NCI-H1092 treated with DMSO at 0.1 percent for 48 hours (cell line): ENCODE measurements at regions not wholly inside any gene's neighbourhood (a gene's known extent, or its start where the extent isn't known, plus 50 kb on each side); places are given as distances from the start of the nearest gene placed in this dataset.

ENCODE experiments used
- DNase-seq: peaks from one replicate; lab custom pipeline; 2025; lab: John Stamatoyannopoulos, UW

DNA sequence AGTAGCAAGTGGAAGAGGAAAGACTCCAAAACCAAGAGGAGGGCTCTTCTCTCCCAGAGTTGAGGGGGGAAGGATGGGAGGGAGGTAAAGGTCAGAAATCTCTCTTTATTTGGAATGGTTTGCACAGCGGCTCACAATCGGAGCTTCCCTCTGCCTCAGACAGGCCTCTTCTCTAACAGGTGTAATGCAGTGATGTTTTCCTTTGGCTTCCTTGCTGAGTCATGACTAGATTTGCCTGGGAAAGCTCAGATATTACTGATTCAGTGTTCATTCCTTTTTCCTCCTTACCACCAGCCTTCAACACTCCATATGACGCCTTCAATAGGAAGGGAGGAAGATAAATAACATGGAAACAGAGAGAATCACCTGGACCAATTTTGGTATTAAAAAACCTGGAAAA is 136.6 kb downstream of the RNF152 start:
- DNase-seq = no peak

DNA sequence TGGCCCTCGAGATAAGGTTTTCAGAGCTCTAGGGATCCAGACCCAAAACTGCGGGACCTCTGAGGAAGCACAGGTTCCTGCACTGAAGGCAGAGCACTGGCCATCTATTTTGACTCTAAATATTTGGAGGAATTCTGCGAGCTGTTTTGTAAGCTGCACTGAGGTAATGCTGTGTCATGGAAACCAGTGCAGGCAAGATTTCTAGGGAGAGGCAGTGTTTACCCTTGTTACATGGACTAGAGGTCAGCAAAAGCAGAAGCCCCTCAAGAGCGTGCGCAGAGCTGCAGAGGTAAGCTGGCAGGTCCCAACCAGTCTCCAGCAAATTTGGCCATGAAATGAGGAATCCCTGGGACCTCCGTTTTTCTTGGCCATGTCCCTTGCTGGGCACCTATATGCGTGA is 137.3 kb downstream of the RNF152 start:
- no peak for DNase-seq

DNA sequence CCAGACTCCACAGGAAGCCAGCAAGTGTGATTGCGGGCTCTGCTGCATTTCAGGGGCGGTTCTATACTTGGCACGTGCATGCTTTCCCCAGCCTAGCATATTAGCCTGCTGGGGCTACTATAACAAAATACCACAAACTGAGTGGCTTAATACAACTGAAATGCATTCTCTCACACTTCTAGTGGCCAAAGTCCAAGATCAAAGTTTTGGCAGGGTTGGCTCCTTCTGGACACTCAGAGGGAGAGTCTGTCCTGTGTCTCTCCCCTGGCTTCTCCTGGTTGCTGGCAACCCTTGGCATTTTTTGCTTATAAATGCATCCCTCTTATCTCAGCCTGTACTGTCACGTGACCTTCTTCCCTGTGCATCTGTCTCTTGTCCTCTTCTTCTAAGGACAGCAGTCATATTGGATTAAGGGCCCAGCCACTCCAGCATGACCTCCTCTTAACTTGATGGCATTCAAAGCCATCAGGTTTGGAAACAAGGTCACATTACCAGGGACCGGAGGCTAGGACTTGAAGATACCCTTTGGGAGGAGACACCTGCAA is 138.7 kb downstream of the RNF152 start:
- DNase-seq = no peak

DNA sequence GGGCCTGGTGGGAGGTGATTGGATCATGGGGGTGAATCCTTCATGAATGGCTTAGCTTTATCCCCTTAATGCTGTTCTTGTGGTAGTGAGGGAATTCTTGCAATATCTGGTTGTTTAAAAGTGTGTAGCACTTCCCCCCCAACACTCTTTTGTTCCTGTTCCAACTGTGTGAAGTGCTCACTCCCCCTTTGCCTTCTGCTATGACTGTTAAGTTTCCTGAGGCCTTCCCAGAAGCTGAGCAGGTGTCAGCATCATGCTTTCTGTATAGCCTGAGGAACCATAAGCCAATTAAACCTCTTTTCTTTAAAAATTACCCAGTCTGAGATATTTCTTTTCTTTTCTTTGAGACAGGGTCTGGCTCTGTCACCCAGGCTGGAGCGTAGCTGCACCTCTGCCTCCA is 139.4 kb downstream of the RNF152 start:
- no peak for DNase-seq

DNA sequence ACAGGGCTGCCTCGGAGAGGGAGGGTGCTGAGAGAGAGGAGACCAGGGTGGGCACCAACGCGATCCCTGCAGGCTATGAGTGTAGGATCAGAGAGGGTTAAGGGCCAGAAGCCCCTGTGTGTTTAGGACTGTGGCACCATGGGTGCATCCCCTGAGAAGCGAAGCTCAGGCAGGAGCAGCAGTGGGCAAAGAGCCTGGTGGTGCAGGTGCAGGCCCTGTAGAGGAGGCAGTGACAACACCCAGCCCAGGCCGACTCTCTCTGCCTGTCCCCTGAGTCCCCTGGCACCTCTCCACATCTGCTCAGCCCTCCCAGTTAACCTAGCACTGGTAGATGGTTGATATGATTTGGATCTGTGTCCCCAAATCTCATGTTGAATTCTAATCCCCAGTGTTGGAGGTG is 139.8 kb downstream of the RNF152 start:
- no peak for DNase-seq

DNA sequence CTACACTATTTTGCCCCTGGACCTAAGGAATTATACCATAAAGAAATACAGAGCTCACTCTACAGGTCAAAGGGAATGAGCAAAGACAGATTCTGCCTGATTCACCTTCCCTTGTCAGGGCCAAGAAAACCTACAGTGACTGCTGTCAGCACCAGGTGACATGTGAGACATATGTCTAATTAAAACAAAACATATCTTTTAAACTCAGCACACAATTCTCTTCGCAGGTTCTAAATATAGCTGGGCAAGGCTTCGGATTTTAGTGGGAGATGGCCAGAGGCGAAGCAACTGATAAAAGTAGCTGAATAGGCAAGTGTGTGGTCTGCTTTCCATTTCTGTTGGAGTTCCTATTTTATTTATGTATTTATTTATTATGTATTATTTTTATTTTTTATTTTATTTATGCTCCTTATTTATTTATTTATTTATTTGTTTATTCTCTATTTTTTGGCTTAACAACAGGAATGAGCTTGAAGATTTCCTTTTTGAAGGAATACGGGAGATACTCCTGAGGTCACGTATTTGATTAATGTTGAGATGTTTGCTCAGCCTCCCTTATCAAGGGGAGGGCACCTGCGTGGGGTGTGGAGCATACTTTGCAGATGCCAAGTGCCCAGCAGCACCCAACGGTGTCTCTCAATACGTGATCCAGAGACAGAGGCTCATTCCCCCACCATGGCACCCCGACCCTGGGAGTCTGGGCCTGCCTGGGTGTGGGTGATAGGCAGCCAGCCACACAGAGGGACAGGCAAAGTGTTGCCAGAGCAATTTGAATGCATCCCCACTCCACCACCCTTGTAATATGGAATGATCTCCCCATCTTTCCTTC is 141.8 kb downstream of the RNF152 start:
- DNase-seq = no peak

DNA sequence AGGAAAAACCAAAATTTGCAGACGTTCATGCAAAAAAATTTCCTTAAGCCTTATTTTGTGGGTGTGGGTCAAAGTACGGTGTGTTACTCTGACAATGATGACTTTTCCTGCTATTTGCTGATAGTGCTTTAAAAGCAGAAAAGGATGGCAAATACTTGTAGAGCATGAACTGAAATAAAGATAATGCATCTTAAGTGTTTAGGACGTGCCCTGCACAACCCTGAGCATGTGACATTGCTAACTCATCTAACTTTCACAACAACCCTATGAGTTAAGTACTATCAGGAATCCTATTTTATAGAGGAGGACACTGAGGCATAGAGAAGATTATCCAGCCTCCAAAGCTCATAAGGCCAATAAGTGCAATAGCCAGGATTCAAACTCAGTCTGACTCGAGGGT is 143.3 kb downstream of the RNF152 start:
- DNase-seq = no peak

DNA sequence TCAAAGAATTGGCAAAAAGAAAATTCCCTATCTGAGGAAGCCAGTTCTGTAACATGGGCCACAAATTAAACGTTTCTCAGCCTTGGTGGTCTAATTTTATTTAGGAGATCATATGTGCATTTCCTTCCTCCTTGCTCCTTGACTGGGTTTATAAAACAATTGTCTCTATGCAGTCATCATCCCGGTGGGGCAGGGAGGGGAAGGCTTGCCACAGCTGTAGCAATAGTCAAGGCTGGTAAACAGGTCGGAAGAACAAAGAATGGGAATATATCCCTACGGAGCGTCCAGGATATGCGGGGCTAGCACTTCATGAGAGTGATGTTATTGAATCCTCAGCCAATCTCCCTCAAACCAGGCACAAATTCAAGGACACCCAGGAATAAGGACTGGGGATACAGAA is 143.8 kb downstream of the RNF152 start:
- DNase-seq = no peak

DNA sequence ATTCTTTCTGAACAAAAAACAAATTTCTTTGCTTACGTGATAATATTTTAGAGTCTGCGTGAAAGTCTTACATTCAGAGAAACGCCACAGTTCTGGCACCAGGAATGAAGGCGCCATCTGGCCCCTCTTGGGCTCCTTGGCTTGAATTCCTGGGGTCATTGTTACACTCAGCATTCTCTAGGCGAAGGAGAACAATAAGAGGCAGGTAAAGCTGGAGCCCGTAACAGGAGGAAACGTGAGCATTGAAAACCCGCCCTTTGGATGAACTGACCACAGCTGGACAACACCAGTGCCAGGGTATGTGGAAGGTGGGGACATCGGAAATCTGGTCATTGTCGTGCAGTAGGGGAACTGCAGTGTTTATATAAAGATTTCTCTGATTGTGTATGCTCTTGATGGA is 144.8 kb downstream of the RNF152 start:
- DNase-seq = no peak

DNA sequence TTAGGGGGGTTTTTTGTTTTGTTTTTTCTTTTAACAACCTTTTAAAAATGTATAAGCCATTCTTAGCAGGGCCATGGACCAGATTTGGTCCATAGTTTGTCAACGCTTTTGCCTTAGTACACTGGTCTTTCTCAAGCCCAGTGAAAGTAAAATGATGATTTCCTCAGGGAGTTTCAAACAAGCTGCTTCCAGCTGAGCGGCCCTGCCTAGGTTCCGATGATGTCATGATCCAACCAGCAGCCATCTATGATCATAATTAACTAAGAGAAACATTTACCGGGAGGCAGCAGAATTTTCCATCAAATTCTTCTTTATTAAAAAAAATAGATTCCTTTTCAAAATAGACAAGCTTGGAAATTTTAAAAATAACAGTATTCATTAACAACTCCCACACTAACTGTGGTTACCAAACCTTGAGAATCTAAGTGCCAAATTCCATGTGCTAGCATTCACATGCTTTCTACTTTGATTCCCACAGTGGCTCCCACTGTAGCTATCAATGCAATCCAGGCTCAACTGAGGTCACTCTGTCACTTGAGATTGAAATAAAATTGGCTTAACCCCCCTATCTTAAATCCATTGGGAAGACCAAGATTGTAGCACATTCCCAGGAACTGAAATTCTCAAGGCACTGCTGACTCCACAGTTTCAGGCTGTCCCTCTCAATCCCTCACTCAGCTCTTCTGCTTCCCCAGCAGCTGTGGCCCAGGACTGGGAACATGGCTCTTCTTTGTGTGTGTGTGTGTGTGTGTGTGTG is 148.9 kb downstream of the RNF152 start:
- DNase-seq = no peak

DNA sequence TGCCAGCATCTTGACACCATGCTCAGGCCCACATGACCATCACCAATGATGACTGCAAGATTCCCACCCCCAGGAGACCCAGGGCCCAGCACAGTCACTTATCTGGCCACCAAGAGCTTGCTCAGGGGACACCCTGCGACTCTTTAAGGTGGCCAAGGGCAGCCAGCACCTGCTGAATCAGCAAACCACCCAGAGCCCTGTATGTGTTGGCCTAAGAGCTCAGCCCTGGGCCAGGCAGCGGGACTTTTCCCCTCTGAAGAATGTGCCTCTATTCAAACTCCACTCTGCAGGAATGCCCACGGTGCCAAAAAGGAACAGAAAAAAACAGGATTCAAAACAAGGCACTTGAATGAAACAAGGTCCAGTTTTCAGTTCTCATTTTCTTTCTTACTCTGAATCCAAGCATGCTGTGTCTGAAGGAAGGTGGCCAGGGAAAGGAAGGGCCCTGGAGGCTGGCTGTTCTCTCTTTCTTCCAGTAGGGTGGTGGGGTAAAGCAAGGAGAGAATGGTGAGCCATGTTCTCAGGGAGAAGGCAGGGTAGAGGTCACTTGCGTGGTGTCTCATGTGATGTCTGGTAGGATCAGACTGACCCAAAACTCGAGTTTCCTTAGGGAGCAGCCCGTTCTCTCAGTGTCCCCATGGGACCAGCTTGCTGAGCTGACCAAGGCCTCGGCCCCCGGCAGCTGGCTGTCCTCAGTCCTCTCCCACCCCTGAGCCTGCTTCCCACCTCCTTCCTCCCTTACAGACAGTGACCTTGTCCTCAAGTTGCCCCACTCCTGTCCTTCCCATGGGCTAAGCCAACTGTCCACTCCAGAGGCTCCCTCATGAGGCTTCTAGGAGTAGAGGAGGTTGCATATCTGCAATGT is 150.0 kb downstream of the RNF152 start:
- no peak for DNase-seq

DNA sequence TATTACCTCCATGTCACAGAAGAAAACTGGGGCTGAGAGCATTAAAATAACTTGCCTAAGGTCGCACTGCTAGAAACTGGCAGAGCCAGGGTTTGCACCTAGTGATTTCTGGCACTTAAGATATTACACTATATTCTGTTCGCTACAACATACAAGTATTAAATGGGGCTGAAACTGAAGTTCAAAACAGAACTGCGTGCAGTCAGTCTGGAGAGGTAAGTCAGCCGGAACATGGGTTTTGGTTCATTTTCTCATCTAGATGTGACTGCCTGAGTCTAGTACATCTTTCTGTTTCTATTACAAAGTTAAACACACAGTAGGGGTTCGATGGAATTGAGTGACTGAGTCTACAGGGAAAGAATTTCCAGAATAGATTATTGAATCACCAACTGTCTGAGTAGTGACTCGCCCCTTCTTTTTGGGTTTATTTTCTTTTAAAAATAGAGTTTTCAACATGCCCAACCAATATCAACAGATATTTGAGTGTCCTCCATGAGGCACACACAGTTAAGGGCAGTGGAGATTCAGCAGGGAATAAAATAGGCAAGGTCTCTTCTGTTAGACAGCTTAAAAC is 150.8 kb downstream of the RNF152 start:
- no peak for DNase-seq

DNA sequence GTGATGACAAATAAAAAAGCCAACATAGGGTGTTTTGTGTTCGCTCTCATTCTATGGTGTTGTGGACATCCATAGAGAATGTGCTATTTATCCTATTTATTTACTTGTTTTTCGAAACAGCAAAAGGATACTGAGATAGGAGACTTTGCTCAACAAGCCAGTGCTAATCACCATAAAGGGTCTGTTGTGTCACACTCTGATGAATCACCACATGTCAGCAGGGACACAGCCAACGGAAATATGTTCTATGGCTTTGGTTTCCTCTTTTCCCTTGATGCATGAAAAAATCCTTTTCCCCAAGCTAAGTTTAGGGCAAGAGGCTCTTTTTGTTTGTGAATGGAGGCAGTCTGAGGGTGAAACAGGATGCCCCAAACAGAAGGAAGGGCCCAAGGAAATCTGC is 154.3 kb downstream of the RNF152 start:
- DNase-seq = no peak

DNA sequence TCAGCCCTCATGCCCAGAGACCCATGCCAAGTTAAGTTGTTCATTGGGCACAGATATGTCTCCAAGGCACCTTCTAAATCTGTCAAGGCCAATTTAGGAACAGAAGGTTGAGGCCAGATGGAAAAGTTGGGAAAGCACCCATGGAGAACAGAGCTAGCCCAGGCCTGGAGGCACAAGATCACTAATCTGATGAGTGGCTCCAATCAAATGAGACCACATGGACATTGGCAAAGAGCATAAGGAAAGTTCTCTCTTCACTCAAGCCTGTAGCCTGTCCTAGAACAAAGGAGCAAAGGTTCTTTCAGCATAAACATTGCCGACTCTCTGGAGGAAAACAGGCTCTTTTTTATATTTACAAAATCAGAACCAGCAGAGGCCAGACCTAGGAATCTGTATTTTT is 154.8 kb downstream of the RNF152 start:
- DNase-seq = no peak

DNA sequence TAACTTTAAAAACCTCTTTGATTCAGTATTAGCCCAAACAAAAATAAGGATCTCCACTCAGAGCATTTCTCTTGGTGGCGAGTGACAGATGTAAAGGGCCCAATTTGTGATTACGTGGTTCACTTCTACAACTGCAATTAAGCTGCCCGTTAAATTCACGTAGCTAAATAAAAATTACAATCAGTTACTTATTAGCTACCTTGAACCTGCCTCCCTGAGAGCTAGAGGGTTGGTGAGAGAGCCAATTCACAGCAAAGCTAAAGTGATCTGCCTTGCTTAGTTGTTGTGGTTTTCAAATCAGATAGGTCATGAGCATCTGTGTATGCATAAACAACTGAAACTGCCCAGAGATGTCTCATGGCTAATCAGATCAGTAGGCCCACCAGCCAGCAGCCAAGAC is 156.7 kb downstream of the RNF152 start:
- DNase-seq = no peak

DNA sequence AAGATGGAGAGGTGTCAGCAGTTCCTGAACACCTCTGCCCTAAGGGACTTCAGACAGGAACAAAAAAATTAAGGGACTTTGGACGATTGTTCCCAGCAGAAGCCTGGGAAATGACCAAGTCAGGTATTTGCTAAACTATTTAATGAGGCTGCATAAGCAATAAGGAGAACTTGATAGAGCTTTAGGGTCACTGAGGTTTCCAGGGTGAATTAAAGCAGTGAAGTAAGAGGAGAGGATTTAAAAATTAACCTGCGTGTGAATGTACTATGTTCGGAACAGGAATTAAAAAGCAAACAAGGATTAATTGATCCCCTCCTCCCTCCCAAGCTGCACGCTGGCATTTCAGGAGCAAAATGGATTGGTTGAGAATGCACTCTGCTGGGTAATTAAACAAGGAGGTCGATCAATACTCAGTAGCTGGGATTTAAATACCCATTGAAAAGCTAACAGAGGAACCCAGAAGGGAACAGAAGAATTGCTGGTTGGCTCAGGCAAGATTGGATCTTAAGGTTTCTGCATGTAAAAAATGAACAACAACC is 157.2 kb downstream of the RNF152 start:
- DNase-seq = no peak

DNA sequence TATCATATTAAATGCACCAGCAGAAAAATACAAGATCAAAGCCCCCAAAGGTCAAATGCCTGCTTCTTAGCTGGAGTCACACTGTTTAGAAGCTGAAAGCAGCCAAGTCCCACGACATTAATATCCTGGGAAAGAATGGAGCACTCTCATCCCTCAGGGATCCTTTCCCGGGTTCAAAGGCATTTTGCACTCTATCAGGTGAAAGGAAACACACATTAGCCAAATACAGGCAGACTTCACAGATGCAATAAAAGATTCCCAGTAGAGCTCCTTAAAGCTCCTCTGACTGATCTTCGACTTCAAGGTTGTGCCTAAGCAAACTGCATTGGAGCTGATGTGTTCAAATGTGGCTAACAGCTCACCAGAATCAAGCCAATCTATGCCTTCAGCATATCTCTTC is 158.4 kb downstream of the RNF152 start:
- DNase-seq = no peak

DNA sequence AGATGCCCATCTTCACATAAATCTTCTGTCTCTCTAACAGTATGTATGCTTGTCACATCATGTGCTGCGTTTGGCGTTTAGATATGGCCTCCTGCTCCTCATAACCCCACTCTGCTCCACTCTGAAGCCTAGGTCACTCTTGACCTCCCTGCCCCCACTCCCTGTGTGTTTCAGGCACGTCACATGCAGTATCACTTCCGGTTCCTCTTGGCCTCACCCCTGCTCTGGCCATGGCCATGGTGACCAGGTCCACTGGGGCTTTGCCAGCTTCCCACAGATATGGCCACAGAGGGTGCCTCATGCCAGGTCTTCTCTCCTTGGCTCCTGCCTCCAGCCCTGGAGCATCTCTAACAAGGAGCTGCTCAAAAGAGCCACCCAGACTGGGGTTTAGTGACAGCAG is 160.0 kb downstream of the RNF152 start:
- DNase-seq = no peak

DNA sequence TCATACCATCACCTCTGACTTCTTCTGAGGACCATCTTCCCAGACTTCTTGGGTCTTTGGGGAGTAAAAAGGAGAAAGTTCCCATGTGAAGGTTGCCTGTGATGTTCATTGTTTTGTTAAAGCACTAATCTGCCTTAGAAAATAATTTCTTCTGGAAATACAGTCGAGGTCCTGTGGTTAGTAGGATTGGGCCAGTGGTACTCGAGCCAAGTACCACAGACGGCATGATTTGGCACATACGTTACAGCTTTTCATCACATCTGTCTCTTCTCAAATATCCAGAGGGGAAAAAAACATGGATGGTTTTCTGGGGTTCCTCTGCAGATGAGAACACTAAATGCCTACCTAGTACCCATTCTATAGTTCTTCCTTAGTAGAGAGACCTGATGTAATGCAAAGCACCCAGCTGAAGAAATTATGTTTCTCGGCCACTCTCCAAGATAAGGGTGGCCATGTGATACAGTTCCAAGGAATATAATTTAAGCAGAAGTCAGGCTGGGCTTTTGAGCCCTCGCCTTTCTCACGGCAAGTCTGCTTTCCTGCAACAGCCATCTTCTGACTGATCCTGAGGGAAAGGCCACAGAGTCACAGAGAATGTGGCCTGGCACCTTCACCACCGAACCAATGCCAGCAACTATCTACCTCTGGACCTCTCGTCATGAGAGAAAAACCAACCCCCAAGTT is 161.0 kb downstream of the RNF152 start:
- no peak for DNase-seq

DNA sequence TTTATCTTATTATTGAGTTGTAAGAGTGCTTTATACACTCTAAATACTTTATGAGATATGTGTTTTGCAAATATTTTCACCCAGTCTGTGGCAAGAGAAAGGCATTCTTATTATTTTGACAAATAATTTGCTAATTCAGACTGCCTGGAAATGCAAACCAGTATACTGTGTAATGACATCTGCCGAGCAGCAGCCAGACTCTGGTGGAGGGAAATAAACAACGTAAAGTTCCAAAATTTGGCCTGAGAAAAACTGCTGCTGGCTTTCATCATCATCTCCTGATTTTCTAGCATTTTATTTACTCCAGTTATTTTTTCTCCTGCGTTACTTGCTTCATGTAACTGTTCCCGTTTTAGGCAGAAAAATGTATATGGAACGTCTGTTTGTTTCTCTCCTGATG is 161.6 kb downstream of the RNF152 start:
- no peak for DNase-seq

DNA sequence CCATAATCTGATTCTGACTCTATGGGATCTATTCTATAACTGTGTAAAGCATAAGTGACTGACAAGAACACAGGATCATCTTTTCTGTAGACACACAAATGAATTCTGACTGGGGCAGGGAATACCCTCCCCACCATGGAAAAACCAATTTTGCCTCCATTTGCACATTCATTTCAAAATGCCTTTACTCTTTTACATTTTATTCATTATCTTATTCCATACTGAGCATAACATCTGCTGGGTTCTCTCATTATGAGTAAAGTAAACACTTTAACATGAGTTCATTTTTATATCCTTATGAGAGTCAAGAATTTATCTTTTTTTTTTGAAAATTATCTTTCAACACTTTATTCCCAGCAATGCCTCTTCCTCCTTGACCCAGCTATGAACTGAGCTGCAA is 163.5 kb downstream of the RNF152 start:
- DNase-seq = no peak
